HG02623 (cell line): ENCODE measurements at regions not wholly inside any gene's neighbourhood (a gene's known extent, or its start where the extent isn't known, plus 50 kb on each side); places are given as distances from the start of the nearest gene placed in this dataset.

Source experiments
- ATAC-seq: cut with Tn5 transposase; IDR thresholded peaks from one replicate; pipeline ENCODE4 v1.9.1; 2021; ENCODE audit warnings: moderate library complexity; ENCODE audit not compliant: unreplicated experiment

DNA sequence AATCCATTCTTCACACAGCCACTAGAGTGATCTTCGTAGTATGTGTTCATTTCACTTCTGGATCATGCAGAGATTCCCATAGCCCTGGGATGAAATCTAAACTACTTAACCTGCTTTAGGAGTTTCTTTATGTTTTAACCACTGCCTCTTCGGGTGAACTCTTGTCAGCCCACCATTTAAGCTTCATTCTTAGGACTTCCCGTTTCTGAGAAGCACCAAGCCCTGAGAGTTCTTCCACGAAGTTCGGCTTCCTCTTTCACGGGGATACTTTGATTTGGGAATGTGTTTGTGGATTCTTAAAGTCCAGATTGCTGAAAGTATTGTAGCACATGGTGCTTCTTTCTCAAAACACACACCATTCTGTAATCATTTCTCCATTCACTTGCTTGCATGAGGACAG is 205.0 kb downstream of the UBE2E3 start:
- ATAC-seq: no peak

DNA sequence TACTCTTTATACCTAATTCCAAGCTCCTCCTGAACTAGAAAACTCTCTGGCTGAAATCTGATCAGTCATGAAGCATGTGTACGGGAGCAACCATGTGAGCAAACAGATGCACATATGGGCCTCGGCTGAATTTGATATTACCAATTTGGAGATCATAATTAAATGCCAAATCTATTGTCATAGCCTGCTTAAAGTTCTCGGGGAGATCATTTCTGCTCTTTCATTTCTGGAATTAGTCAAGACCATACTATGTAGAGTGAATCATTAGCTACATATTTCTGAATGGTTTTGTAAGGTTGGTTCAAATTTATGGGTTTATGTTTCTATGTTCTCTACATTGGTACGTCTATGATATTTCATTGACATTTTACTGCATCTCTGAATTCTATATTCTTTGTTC is 205.5 kb downstream of the UBE2E3 start:
- no peak for ATAC-seq

DNA sequence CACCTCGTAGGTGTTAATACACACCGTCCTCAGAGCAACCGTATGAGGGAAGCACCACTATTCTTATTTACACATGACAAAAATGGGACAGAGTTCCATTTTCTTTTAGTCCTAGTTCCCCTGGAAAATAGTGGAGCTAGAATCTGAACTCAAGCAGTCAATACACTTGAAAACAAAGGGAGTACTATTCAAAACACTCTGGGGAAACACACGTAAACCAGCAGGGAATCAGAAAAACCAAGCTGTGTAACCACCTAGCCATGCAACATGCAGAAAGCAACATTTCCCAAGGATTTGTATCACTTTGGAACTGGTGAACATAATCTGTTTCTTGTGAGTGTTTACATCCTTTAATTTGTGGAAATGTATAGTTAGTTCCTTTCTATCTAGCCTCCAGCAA is 208.2 kb downstream of the UBE2E3 start:
- ATAC-seq: no peak

DNA sequence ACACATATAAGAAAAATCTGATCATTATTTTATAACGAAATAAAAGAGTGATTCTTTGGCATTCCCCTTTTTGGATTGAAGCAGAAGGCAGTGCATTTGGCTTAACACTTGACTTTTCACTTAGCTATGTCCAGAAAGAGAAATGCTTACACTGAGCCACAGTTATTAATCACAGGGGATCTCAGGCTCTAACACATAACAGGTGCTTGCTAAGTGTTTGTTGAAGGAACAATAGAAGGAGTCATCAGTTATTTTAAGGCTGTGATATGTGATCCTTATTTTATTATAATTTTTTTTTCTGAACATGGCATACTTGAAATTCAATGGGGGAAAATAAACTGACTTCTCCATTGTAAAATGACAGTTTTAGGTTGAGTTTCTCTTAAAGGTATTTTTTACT is 209.5 kb downstream of the UBE2E3 start:
- ATAC-seq: no peak

DNA sequence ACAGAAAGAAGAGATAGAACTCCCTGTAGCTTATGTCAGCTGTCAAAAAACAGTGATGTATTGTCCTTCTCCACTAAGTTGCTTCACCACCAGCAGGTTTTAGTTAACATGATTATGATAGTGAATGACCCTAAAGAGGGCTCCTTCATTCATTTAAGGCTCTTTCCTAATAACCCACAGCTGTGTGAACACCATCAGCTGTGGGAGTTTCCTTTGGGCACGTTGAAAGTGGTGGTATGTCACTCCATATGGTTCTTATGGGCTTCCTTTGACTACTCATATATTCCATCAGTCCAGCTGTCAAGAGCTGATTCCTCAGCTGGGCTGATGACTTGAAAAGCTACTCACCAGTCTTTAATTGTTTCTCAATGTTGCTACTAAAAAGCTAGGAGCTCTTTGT is 210.3 kb downstream of the UBE2E3 start:
- ATAC-seq: no peak

DNA sequence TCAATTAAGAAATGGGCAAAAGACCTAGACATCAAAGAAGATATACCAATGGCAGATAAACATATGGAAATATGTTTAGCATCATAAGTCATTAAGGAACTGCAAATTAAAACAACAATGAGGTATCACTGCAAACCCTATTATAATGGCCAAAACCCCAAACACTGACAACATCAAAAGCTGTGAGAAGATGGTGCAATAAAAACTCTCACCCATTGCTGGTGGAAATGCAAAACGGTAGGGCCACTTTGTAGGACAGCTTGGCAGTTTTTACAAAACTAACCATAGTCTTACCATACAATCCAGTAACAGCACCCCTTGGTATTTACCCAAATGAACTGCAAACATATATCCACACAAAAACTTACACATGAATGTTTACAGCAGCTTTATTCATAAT is 213.1 kb downstream of the UBE2E3 start:
- no peak for ATAC-seq

DNA sequence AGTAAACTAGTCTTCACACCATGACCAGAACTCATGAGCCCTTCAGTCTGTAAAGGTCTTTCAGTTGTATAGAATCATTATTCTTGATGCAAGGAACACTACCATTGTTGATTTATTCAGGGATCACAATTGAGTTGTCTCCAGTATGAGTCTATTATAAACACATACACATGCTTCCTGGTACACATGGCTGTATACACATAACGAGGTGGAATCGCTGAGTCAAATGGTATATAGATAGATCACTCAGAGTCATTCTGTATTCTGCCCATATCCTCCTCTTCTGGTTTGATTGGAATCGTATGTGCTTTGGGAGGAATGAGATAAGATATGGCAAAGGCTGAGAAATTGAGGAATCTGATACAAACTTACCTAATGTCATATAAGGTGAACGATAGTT is 216.0 kb downstream of the UBE2E3 start:
- no peak for ATAC-seq

DNA sequence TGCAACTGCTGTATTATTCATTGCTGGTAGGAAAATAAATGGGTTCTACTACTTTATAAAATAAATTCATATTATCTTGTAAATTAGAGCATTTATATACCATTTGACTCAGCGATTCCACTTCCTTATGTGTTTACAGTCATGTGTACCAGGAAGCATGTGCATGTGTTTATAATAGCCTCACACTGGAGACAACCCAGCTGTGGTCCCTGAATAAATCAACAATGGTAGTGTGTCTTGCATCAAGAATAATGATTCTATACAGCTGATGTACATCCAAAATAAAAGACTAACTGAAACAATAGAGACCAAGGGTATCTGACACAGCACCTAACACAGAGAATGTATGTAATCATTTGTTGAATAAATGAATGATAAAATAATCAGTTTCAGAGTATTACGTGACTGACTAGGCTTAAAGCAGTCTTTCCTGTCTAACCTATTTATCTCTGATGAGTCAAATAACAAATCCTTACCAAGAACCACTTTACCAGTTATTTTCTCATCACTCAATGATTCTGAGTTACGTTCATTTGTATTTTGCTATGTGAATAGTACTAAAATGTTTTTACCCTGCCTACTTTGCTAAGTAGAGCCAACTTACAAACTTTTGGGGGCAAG is 216.8 kb downstream of the UBE2E3 start:
- ATAC-seq: no peak

DNA sequence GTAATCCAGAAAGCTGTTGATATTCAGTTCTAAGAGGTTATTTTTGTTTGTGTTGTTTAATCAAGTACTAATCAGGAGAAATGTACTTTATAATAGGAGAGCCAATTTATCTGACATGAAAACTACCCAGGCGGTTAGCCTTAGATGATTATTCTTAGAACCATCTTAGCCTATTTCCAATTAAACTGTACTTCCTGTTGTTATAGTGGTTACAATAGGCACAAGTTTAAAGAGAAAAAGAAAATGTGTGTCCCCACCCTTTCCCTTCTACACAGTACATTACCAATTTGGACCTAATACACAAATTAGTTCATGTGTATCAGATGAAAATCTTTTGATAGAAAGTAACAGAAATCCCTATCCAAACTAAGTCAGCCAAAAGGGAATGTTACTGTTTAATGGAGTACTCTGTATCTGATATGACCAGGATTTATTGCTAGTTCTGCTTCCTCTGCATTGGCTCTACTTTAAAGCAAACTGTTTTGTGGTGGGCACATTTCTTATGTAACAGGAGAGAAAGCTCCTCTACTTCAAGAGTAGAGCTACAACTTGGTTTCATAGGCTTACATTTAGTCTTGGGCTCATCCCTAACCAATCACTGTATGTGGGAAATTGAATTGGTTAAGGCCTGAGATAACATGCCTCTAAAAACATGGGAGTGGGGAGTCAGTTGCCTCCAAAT is 217.9 kb downstream of the UBE2E3 start:
- ATAC-seq: no peak

DNA sequence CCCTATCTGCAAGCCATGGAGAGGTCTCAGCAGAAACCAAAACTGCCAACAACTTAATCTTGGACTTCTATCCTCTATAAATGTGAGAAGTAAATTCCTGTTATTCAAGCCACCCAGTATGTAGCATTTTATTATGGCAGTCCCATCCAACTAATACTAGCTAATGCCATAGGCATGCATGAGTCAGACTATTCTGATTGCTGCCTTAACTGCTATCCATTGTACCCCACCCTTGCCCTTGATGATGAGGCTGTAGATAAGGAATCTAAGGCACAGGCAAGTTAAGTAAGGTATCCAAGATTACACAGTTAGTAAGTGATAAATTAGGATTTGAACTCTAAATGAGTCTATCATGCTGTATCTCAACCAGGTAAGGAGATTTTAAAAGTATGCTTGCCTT is 223.0 kb downstream of the UBE2E3 start:
- no peak for ATAC-seq

DNA sequence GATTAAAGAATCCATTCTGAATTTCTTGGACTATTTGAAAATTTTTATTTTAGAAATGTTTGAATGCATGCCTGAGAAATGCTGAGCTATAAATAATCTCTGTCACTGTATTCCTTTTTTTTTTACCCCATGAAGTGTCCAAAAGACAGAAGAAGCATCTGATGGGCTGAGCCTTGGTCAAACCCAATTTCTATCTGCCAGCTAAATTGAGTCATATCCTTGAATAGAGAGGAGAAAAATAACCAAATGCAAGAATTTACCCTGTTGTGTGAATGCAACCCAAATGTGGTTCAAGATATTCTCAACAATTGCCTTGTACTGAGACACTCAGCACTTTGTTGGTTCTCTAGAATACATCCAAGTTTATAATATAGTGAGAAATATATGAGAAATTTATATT is 223.5 kb downstream of the UBE2E3 start:
- no peak for ATAC-seq

DNA sequence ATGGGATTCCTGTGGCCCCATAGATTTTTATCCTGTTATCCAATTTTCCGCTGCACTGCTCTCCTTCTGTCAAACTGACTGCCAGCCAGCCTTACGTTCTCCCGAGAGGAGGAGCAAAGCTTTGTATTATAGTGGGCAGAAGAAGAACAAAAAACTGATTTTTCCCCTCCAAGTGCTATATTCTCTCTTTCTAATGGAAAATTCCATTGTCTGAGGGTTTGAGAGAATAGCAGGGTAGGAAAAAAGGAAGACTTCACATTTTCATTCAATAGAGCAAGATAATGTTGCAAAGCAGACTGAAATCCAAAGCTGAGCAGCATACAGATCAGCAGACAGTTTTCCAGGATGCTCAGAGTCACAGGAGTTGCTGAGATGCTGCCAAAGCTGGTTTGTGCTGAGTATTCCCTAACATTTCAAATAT is 238.0 kb downstream of the UBE2E3 start:
- ATAC-seq: no peak

DNA sequence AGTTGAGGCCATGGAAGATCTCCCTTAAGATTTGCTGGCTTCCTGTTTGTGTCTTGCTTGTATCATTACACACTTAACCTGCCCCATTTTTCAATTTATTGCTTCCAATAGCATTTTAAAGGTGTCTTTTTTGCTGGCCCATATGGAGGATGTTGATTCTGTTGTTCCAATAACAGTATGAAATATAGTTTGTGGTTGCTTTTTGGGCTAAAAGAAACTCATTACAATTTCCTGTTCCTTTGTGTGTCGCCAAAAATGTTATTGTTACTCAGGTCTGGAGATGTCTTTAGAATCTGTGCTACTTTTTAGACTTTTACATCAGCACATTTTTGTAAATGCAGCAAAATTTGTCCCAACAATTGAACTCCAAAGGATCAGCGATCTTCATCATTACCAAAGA is 234.0 kb upstream of the ITGA4 start:
- ATAC-seq: no peak

DNA sequence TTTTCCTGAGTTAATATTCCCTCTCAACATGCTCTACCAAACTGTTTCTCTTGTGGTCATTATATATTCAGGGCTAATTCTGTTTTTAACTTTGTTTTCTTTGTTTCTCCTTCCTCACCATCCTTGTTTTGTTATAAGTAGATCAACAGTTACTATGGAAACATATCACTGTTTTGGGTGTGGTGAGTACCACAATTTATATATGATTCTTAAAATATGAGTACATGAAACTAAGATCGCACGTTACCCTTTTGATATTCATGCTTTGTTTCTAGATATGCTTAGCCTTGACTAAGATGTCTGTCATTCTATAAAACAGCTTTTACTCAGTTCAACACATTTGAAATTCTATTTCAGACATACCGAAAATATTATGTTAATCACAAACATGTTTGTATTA is 232.3 kb upstream of the ITGA4 start:
- no peak for ATAC-seq

DNA sequence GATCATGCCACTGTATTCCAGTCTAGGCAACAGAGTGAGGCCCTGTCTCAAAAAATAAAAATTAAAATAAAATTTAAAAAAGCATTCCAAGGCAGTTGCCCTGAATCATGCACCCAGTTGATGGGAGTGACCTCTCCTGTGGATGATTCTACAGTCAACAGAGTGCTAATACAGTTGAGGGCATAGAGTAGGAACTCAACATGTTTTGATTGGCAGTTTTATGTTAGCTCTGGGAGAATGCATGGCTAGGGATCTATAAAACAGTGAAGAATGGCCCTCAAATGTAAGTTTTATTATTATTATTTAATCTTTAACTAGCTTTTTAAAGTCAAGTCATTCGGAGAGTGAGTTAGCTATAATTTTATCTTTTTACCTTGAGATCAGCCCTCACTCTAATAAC is 228.5 kb upstream of the ITGA4 start:
- no peak for ATAC-seq

DNA sequence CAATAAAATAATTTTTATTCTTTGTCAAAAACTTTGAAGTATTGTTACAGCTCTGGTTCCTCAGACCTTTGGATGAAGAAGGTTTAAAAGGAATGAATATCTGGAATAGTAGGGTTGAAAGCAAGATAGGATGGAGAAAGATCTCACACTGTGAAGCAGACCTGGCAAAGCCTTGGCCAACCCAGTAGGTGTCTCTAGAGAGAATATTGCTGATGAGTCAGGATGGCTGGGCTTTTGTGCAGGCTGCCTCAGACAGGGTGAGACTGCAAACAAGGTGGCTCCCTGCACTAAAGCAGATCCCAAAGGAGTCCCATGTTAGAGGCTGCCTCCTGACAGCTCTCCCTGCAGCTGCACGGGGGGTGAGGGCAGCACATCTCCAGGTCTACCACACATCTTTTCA is 226.0 kb upstream of the ITGA4 start:
- ATAC-seq: no peak

DNA sequence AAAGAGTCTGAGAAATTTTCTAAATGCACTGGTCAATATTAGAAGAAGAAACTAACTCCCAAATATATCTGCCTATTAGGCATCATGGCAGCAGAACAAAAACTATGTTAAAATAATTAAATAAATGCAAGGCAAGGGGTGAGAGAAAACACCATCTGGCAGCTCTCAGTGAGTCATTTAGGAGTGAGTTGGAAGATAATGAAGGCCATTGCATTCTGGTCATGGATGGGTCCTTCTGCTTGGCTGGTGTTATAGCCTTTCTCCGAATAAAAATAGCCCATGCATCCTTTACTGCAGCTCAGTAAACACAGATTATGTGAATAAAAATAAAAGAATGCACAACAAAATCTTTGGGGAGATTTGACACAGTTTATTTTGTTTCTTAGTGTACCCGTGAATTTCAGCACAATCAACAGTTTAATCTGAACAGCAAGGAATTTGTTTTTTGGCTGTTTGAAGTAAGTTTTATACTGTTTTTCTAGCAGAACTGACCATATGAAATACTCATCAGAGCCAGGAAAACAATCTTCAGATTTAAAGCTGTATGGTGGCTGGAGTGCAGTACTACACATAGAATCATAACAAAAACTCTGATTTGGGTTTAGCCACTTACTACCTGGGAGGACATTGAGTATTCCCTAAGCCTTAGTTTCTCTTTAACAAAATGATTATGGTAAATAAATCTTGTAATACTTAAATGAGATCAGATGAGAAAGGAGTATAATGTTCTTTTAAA is 225.1 kb upstream of the ITGA4 start:
- ATAC-seq: no peak

DNA sequence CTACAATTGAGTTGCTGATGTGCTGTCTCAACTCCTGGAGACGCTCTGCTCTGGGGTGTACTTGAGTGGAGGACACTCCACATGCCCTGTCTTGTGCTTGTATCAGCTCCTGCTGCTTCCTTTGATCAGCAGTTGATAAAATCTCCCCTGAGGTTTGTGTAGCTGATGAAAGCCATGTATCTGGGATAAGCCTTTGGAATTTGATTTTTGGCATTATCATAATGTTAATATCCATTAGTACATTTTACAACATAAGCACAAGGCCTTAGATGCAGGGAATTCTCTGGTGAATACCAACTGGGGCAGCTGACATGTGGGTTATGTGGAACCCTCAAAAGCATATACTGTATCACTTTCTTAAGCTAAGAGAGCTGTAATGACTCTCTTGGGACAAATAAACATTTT is 222.7 kb upstream of the ITGA4 start:
- ATAC-seq: no peak

DNA sequence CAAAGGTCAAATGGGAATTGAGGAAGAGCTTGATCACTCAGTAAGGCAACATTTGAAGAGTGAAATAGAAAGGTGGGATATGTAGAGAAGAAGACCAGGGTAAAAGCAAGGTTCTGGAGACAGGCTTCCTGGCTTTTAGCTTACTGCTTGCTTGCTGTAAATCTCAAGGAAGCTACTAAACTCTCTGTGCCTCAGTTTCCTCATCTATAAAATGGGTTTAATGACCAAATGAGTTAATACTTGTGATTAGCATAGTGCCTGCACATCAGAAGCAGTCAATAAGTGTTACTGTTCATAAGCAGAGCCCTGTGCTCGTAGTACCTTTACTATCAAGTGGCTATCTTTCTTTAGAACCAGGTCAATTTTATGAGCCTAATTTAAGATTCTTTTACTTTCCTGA is 222.2 kb upstream of the ITGA4 start:
- no peak for ATAC-seq

DNA sequence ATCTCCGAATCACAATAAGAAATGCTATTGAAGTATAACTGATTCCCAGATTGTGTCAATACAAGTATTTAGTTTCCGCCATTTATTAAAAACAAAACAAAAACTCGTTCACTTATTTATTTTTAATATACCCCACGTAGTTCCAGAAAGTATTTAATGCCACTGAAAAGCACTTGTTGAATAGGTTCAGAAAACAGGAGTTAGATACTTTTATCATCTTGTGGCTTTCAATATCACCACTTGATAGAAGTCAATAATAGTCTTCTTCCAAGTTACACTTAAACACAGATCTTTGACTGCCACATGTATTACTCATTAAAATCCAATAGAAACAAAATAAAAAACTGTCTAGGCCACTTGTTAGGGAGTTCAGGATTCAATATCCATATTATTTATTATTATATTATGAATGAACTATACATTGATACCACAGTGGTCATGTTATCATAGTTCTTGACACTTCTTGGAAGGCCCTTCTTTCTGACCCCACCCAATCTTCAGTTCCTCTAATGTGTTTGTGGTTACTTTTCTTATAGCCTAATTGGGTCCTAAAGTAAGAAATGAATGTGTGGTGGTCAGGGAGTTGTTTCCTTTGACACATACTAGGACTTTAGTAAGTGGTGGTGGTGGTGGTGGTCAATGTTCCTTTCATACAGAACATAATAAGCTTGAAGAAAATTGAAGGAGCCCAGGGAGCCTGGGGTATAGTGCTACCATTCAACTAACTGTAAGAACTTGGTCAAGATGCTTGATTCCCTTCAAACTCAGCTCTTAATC is 221.3 kb upstream of the ITGA4 start:
- ATAC-seq: peak; percentile 94

DNA sequence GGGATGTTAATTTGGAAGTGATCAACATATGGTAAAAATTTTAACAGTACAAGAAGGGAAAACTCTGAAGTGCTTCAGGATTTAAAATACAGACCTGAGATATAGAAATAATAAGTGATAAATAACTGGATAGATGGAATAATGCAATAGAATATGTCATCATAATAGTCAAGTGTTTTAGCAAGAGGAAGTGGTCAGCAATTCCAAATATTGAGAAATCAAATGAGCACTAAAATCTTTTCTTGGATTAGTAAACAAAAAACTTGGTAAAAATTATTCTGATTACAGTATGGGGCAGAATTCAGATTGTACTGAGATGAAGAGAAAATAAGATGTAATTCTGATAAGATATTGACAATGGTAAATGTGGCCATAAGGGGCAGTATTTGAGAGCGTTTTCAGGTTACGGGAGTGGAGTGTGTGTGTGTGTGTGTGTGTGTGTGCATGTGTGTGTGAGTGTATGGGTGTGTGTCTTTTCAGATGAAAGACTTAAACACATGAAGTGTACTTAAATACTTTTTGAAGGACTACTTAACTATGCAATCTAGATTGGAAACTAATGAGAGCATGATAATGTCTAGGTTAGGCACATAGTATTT is 217.9 kb upstream of the ITGA4 start:
- no peak for ATAC-seq
